ENCODE measurements at regions not wholly inside any gene's neighbourhood (a gene's known extent, or its start where the extent isn't known, plus 50 kb on each side); places are given as distances from the start of the nearest gene placed in this dataset.

- Histone ChIP-seq H4K20me1 (ENCODE audit: insufficient read depth) (no peaks in the 10 kb centered on the region), H3K27me3 (ENCODE audit: insufficient read depth, low read depth) (no peaks in the 10 kb centered on the region), H3K4me2 (no peak overlapping the region), H2AFZ (ENCODE audit: low read depth) (no peak overlapping the region), H3K79me2 (ENCODE audit: insufficient read depth, low read depth) (no peaks in the 10 kb centered on the region), H3K4me1 (ENCODE audit: low read depth, poor library complexity, severe bottlenecking) (no peaks in the 10 kb centered on the region), H3K27ac (no peak overlapping the region), H3K36me3 (ENCODE audit: insufficient read depth) (no peaks in the 10 kb centered on the region), H3K9ac (no peak overlapping the region), H3K4me3 (IDR thresholded peaks at IDR 0.05; ENCODE audit: insufficient read depth, low read depth, low read length) (no peak overlapping the region)
- no peak for TF ChIP-seq CTCF (conservative IDR thresholded peaks at IDR 0.05; ENCODE audit: low read depth, low read length)
Measured at GRCh38 chr10:83104616-83105015, 1034.7 kb upstream of the GHITM start.

GRCh38 chr10:83108565-83109333 lies 1030.6 kb upstream of the GHITM start:
- Histone ChIP-seq H3K79me2 (ENCODE audit: insufficient read depth, low read depth) (no peaks in the 10 kb centered on the region), H2AFZ (ENCODE audit: low read depth) (no peak overlapping the region), H3K27me3 (ENCODE audit: insufficient read depth, low read depth) (no peaks in the 10 kb centered on the region), H3K4me2 (no peak overlapping the region), H3K4me3 (IDR thresholded peaks at IDR 0.05; ENCODE audit: insufficient read depth, low read depth, low read length) (no peak overlapping the region), H3K9ac (no peak overlapping the region), H3K4me1 (ENCODE audit: low read depth, poor library complexity, severe bottlenecking) (no peaks in the 10 kb centered on the region), H4K20me1 (ENCODE audit: insufficient read depth) (no peaks in the 10 kb centered on the region), H3K36me3 (ENCODE audit: insufficient read depth) (no peaks in the 10 kb centered on the region), H3K27ac (no peak overlapping the region)
- TF ChIP-seq CTCF (conservative IDR thresholded peaks at IDR 0.05; ENCODE audit: low read depth, low read length) = no peak

DNA sequence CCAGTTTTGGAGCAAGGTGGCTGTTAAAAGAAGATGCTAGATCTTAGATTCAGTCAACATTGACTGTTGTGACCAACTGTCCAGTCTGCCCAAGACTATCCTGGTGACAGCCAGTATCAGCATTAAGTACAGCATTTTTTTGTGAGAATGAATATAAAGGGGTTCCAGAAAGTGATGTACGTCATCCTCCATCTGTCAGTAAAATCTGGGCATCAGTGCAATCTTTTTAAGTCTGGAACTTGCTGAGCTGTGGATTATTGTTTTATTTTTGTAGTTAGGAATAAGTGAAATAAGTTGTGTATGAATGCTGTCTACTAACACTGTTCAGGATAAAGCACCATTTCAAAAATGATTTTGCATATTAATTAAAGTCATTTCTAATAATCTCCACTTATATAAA lies 1020.0 kb upstream of the GHITM start:
- no peak for TF ChIP-seq CTCF (conservative IDR thresholded peaks at IDR 0.05; ENCODE audit: low read depth, low read length)
- H3K9ac ChIP-seq = no peak overlapping the region
- no peak overlapping the region for H3K4me2 ChIP-seq
- H3K79me2 ChIP-seq (ENCODE audit: insufficient read depth, low read depth) = no peaks in the 10 kb centered on the region
- no peaks in the 10 kb centered on the region for H3K4me1 ChIP-seq (ENCODE audit: low read depth, poor library complexity, severe bottlenecking)
- H3K4me3 ChIP-seq (IDR thresholded peaks at IDR 0.05; ENCODE audit: insufficient read depth, low read depth, low read length) = no peak overlapping the region
- H4K20me1 ChIP-seq (ENCODE audit: insufficient read depth) = no peaks in the 10 kb centered on the region
- H3K27me3 ChIP-seq (ENCODE audit: insufficient read depth, low read depth) = no peaks in the 10 kb centered on the region
- H3K36me3 ChIP-seq (ENCODE audit: insufficient read depth) = no peaks in the 10 kb centered on the region
- H2AFZ ChIP-seq (ENCODE audit: low read depth) = no peak overlapping the region
- no peak overlapping the region for H3K27ac ChIP-seq

- H3K4me2 ChIP-seq = no peak overlapping the region
- H3K9ac ChIP-seq = no peak overlapping the region
- no peaks in the 10 kb centered on the region for H3K4me1 ChIP-seq (ENCODE audit: low read depth, poor library complexity, severe bottlenecking)
- TF ChIP-seq CTCF (conservative IDR thresholded peaks at IDR 0.05; ENCODE audit: low read depth, low read length) = no peak
- H3K79me2 ChIP-seq (ENCODE audit: insufficient read depth, low read depth) = no peaks in the 10 kb centered on the region
- no peaks in the 10 kb centered on the region for H4K20me1 ChIP-seq (ENCODE audit: insufficient read depth)
- H3K36me3 ChIP-seq (ENCODE audit: insufficient read depth) = no peaks in the 10 kb centered on the region
- H3K4me3 ChIP-seq (IDR thresholded peaks at IDR 0.05; ENCODE audit: insufficient read depth, low read depth, low read length) = no peak overlapping the region
- no peak overlapping the region for H3K27ac ChIP-seq
- no peaks in the 10 kb centered on the region for H3K27me3 ChIP-seq (ENCODE audit: insufficient read depth, low read depth)
- no peak overlapping the region for H2AFZ ChIP-seq (ENCODE audit: low read depth)
Measured at GRCh38 chr10:83122336-83122735, 1017.0 kb upstream of the GHITM start.

All from KMS-11 (cell line).